Hepatocyte (in vitro differentiated cells): ENCODE measurements at regions not wholly inside any gene's neighbourhood (a gene's known extent, or its start where the extent isn't known, plus 50 kb on each side); places are given as distances from the start of the nearest gene placed in this dataset.

Experiments
- DNase-seq: peaks from one replicate; pipeline ENCODE4 v3.0.0-alpha.2; 2016; ENCODE audit warnings: low spot score
- H2AFZ ChIP-seq: fragments of 200-600 bp; sonication (generic); 2 replicates; pipeline ENCODE4 v1.6.0; 2016; ENCODE audit warnings: antibody characterized with exemption, mild to moderate bottlenecking
- H3K27ac ChIP-seq: fragments of 200-600 bp; sonication (generic); 2 replicates; pipeline ENCODE4 v1.5.1; 2016; ENCODE audit warnings: mild to moderate bottlenecking
- H3K27me3 ChIP-seq: fragments of 200-600 bp; sonication (generic); 2 replicates; pipeline ENCODE4 v1.6.1; 2016
- H3K36me3 ChIP-seq: fragments of 200-600 bp; sonication (generic); replicated peaks from 2 replicates; pipeline ENCODE4 v1.5.1; 2016; ENCODE audit warnings: low read depth; ENCODE audit not compliant: insufficient read depth
- H3K4me1 ChIP-seq: fragments of 200-600 bp; sonication (generic); 2 replicates; pipeline ENCODE4 v1.5.1; 2016; ENCODE audit warnings: mild to moderate bottlenecking, moderate library complexity; ENCODE audit not compliant: insufficient read depth
- H3K4me2 ChIP-seq: fragments of 200-600 bp; sonication (generic); 2 replicates; pipeline ENCODE4 v1.6.0; 2016
- H3K4me3 ChIP-seq: fragments of 200-600 bp; sonication (generic); 2 replicates; pipeline ENCODE4 v1.5.1; 2016; ENCODE audit warnings: mild to moderate bottlenecking
- H3K79me2 ChIP-seq: fragments of 200-600 bp; sonication (generic); 2 replicates; pipeline ENCODE4 v1.6.0; 2017; ENCODE audit warnings: mild to moderate bottlenecking
- H3K9me2 ChIP-seq: fragments of 200-600 bp; sonication (generic); replicated peaks from 2 replicates; pipeline ENCODE4 v1.6.0; 2017; ENCODE audit warnings: mild to moderate bottlenecking; ENCODE audit not compliant: insufficient read depth
- H3K9me3 ChIP-seq: fragments of 200-600 bp; sonication (generic); 2 replicates; pipeline ENCODE4 v1.5.1; 2016; ENCODE audit warnings: low read depth, mild to moderate bottlenecking
- H4K20me1 ChIP-seq: fragments of 200-600 bp; sonication (generic); 2 replicates; pipeline ENCODE4 v1.6.0; 2016; ENCODE audit warnings: mild to moderate bottlenecking; ENCODE audit not compliant: insufficient read depth, poor library complexity, severe bottlenecking
- CTCF ChIP-seq: fragments of 200-600 bp; sonication (generic); IDR thresholded peaks from 2 replicates; pipeline ENCODE4 v1.5.1; 2016; ENCODE audit warnings: antibody characterized with exemption, mild to moderate bottlenecking; ENCODE audit not compliant: poor library complexity
- EZH2 ChIP-seq: fragments of 200-600 bp; sonication (generic); IDR thresholded peaks from 2 replicates; pipeline ENCODE4 v1.6.1; 2016; ENCODE audit warnings: antibody characterized with exemption, mild to moderate bottlenecking, borderline replicate concordance
- EZH2phosphoT487 ChIP-seq: fragments of 200-600 bp; sonication (generic); IDR thresholded peaks from one replicate; pipeline ENCODE4 v1.6.1; 2018; ENCODE audit warnings: antibody characterized with exemption, mild to moderate bottlenecking, low read depth, moderate library complexity; ENCODE audit not compliant: unreplicated experiment, severe bottlenecking
- WGBS: methylation state at CpG from one replicate; pipeline ENCODE4 v1.1.6; 2016; ENCODE audit warnings: low lambda C conversion rate; ENCODE audit errors: missing lambda C conversion rate; 5-methylcytosine and 5-hydroxymethylcytosine counted together

DNA sequence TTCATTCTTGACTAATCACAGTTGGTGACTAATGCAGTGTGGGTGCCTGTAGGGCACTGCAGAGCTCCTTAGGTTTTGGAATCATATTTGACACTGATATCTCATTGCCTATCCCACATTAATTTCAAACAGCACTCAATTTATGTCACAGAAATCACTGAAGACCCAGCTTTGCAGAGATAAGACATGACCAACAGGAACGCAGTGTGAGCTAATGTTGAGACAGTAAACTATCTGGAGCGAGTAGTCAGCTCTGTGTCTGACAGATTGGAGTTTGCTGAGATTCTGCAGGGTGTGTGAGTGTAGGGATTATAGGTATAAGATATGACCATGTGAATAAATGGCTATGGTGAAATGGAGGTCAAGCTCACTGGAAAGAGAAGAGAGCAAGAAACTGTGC lies 1586.1 kb upstream of the AGA start:
- Histone ChIP-seq H3K4me3 (no peak overlapping the region), H4K20me1 (no peaks in the 10 kb centered on the region), H3K9me2 (no peaks in the 10 kb centered on the region), H3K79me2 (no peaks in the 10 kb centered on the region), H3K27me3 (no peaks in the 10 kb centered on the region), H3K9me3 (no peaks in the 10 kb centered on the region), H3K4me1 (no peaks in the 10 kb centered on the region), H2AFZ (no peak overlapping the region), H3K36me3 (no peaks in the 10 kb centered on the region), H3K27ac (no peak overlapping the region), H3K4me2 (no peak overlapping the region)
- no peak for DNase-seq
- WGBS, result 54% methylated on average over 2 of the region's 2 CpGs
- TF ChIP-seq EZH2 (no peak), CTCF (no peak), EZH2phosphoT487 (no peak)

GRCh38 chr4:179029683-179030082 lies 1587.4 kb upstream of the AGA start:
- Histone ChIP-seq H3K4me2 (no peak overlapping the region), H3K4me3 (no peak overlapping the region), H3K27me3 (no peaks in the 10 kb centered on the region), H3K27ac (no peak overlapping the region), H3K79me2 (no peaks in the 10 kb centered on the region), H3K9me3 (no peaks in the 10 kb centered on the region), H3K36me3 (no peaks in the 10 kb centered on the region), H4K20me1 (no peaks in the 10 kb centered on the region), H3K9me2 (no peaks in the 10 kb centered on the region), H3K4me1 (no peaks in the 10 kb centered on the region), H2AFZ (no peak overlapping the region)
- 88% methylated on average over 1 of the region's 1 CpG for WGBS
- TF ChIP-seq EZH2, result no peak
- no peak for TF ChIP-seq CTCF
- TF ChIP-seq EZH2phosphoT487, result no peak
- no peak for DNase-seq

DNA sequence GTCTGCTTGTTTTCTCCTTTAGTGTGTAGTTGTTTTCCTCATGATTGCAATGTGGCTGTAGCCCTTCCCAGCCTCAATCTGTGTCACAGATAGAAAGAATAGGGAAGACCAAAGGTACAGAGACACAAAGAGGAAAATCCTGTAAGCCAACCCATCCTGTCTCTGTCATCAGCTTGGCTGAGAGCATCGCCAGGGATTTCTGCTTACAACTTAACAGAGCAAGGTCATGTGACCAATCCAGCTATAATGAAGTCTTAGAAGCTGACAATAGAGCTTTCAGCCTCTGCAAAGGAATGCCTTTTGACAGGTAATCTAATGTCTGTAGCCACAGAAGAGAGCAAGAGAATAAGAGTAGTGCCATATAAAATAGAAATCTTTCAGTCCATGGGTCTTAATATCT lies 1598.0 kb upstream of the AGA start:
- TF ChIP-seq CTCF, result no peak
- no peak for TF ChIP-seq EZH2phosphoT487
- no peak for TF ChIP-seq EZH2
- H3K27ac ChIP-seq, result no peak overlapping the region
- no peaks in the 10 kb centered on the region for H3K27me3 ChIP-seq
- H3K36me3 ChIP-seq, result no peaks in the 10 kb centered on the region
- H2AFZ ChIP-seq, result no peak overlapping the region
- H3K9me3 ChIP-seq, result no peaks in the 10 kb centered on the region
- no peaks in the 10 kb centered on the region for H3K4me1 ChIP-seq
- 50% methylated on average over 1 of the region's 1 CpG for WGBS
- no peaks in the 10 kb centered on the region for H3K9me2 ChIP-seq
- H4K20me1 ChIP-seq, result no peaks in the 10 kb centered on the region
- H3K4me2 ChIP-seq, result no peak overlapping the region
- H3K79me2 ChIP-seq, result no peaks in the 10 kb centered on the region
- DNase-seq, result no peak
- no peak overlapping the region for H3K4me3 ChIP-seq
